Embryonic facial prominence (tissue), 1 donor: ENCODE measurements at regions not wholly inside any gene's neighbourhood (a gene's known extent, or its start where the extent isn't known, plus 50 kb on each side); places are given as distances from the start of the nearest gene placed in this dataset.

Source experiments
- DNase-seq: peaks from one replicate; pipeline ENCODE4 v3.0.0-alpha.2; 2016; ENCODE audit errors: extremely low spot score

DNA sequence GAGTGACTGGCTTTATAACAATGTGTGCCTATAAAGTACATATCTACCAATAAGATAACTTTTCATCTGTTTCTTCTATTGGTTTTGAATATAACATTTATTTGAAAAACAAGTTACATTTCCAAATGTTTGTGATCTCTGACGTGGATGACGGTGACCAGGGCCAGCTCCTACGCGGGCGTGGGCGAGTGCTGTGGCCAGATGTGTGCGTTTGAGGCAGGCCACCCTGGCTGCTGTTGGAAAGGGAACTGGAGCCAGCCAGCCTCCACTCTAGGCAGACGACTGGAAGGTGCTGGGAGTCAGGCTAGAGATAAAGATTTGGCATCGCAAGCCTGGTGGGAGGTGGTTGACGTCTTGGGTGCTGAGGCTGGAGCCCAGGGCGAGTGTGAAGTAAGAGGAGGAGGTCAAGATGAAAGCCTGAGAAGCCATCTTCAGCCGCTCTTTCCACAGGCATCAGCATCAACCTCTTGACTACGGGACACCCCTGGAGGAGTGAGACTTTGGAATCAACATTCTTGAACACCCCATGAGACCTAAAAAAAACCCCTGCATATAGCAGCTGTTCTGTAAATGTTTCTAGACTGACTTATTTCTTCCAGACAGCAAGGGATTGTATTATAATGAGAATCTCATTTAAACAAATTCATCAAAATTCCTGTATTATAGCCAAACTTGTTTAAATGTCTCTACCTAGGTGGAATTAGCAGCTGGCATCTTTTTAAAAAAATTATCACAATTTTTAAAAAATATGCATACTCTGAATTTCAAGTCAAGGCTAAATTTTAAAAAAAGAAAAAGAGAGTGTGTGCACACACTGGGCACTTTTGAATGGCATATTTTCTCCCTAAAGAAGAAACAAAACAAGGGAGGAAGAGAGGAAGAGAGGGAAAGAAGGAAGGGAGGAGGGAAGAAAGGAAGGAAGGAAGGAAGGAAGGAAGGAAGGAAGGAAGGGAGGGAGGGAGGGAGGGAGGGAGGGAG lies 112.5 kb upstream of the SLC44A3 start:
- DNase-seq = no peak

- no peak for DNase-seq
Measured at GRCh38 chr1:94702442-94702815, 117.7 kb upstream of the SLC44A3 start.

- no peak for DNase-seq
Measured at GRCh38 chr1:94701796-94702441, 118.2 kb upstream of the SLC44A3 start.

DNA sequence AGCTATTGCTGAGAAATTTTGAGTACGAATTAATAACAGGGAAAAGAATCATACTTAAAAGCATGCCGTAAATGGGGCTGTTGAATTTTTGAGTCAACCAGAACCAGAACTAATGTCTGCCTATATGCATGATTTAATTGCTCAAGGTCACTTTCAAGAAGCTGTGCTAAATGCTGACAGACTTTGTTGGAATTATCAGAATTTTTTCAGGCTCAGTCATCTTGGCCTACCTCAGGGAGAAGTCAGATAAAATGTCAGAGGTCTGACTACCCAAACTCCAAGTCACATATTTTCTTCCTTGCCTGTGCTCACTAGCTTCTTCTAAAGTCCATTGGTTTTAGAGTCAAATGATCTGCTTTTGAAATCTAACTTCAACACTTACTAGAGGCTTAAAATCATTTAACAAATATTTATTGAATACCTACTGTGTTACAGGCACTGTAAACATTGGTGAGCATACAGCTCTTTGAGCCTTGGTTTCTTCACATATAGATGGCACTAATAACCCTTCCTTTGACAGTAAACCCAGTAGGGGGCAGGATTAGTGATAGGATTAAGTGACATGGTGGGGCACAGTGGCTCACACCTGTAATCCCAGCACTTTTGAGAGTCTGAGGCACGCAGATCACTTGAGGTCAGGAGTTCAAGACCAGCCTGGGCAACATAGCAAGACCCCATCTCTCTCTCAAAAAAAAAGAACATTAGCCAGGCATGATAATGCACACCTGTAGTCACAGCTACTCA lies 121.2 kb upstream of the SLC44A3 start:
- no peak for DNase-seq

DNA sequence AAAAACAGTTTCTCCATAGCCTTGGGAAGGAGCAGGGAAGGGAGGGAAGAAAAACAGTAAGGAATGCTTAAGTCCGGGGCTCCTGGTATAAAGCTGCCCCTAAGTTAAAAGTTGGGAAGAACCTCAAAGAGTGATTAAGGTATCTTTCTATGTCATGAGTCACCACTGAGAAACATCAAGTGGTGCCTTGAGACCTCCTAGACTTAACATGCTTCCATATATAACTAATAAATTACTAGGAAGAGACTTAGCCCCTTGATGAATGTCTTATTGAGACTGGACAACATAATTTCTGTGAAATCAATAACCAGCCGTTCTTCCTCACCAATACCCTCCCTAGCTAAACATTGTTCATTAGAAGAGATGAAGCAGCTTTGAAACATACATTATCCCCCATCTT lies 121.8 kb upstream of the SLC44A3 start:
- no peak for DNase-seq

- DNase-seq = no peak
Measured at GRCh38 chr1:94697839-94698238, 122.3 kb upstream of the SLC44A3 start.

- DNase-seq = no peak
Measured at GRCh38 chr1:94694226-94694915, 125.8 kb upstream of the SLC44A3 start.

DNA sequence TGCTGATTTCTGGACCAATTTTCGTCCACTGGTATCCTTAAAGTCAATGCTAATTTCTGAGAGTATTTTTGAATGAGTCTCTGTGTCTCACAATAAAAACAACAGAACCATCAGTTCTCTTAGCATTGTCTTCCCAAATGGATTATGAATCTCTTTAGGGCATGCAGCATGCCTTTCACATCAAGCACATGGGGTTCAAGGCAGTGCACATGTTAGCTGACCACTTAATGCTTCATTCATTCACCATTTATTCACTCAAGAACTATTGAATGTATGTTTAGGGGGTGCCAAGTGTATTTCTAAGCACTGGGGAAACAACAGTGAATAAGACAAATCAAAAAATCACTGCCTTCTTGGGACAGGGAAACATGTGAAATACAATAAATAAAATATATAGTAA lies 126.7 kb upstream of the SLC44A3 start:
- DNase-seq = no peak

GRCh38 chr1:94693029-94693428 lies 127.1 kb upstream of the SLC44A3 start:
- DNase-seq = no peak

- DNase-seq = no peak
Measured at GRCh38 chr1:94688646-94689045, 131.5 kb upstream of the SLC44A3 start.

GRCh38 chr1:94686882-94687281 lies 133.3 kb upstream of the SLC44A3 start:
- no peak for DNase-seq

DNA sequence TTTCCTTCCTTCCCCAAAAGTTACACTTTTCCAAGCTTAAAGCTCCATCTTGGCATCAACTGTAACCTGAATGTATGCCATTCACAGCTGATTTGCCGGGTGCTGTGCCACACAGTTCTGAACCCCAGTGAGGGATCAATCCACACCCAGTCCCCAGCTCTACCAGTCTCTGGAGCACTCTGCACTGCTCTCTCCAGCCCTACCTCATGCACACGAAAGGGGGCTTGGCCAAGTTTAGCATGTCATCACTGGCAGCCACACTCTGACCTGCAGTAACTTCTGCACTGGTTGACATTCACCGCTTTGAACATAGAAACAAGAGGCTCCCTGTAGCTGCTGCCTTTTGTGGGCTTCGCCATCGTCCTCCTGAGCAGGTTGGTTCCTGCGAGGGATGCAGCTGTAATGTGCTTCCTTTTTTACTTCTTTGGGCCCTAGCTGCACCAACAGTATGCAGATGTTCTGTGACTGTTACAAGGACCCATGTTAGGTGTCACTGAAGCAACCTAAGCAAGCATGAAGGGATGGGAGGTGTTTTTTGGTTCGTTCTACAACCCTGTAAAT lies 135.4 kb upstream of the SLC44A3 start:
- DNase-seq = no peak

DNA sequence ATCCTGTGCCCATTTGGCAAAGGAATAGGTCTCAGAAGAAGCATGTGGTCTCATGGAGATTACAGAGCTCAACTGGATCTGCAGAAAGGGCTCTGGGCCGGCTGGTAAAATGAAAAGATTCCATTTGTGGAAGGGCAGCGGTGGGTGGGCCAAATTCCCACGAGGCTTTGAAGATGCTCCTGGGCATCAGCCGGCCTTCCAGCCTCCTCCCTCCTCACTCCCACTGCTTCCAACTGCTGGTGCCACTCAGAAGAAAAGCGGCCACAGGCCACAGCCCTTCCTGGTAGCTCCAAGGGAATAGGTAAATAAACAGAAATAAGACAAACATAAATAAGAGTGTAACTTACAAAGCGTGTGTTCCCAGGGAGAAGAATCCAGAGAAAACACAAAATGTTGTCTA lies 136.3 kb upstream of the SLC44A3 start:
- no peak for DNase-seq

GRCh38 chr1:94680039-94680377 lies 138.4 kb upstream of the F3 start:
- no peak for DNase-seq

GRCh38 chr1:94679332-94680038 lies 137.9 kb upstream of the F3 start:
- no peak for DNase-seq

- no peak for DNase-seq
Measured at GRCh38 chr1:94678202-94678848, 136.8 kb upstream of the F3 start.

DNA sequence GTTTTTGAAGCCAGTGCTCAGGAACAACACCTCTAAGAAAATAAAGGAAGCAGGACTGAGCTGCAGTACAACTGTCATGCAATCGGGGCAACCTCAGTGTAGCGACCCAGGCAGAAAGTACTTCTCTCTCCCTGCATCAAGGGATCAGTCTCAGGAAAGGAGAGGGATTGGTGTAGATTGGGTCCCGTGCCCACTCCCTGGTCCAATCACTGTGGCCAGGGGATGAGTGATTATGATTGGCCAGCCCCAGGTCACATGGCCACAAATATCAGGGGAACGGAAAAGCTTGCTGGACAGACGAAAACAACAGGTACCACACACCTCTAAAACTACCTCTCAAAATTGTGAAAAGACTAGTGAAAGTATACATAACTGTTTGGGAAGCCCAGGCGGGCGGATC lies 136.2 kb upstream of the F3 start:
- no peak for DNase-seq

DNA sequence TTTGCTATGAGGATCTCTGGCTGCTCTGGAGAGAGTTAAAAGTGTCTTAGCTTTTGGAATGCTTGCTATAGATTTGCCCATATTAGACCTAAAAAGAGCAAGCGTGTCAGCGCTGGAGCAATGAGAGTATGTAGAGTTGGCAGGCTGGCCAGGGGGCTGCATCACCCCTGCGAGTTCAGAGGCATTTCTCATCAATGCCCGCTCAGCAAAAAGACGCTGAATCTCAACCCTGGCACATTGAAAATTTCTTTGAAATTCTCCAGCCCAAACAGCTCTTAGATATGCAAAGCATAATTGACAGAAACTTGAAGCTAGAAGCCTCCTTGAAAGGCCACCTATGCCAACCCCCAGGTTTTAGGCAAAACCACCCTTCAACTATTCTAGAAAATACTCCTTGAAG lies 135.5 kb upstream of the F3 start:
- no peak for DNase-seq

GRCh38 chr1:94676686-94677085 lies 135.1 kb upstream of the F3 start:
- DNase-seq = no peak

GRCh38 chr1:94675373-94675772 lies 133.8 kb upstream of the F3 start:
- no peak for DNase-seq

DNA sequence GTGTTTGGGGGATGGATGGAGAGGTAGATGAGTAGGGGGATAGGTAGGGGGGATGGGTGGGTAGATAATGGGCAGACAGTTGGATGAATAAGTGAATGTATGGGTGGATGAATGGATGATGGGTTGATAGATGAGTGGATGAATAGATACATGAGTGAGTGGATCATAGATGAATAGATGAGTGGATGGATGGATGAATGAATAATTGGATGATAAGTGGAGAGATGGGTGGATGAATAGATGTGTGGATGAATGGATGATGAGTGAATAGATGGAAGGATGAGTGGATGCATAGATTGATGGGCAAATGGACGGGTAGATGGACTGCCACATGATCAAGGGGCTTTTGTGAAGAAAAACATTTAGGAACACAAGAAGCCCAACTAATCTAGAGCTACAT lies 133.3 kb upstream of the F3 start:
- DNase-seq = no peak
